ENCODE measurements at regions not wholly inside any gene's neighbourhood (a gene's known extent, or its start where the extent isn't known, plus 50 kb on each side); places are given as distances from the start of the nearest gene placed in this dataset.
A peak's percentile ranks its signal among the peaks of the same experiment; 100 is the strongest.

- TF ChIP-seq CTCF (IDR thresholded peaks at IDR 0.05): no peak
- Mint-ChIP-seq H3K4me1 (ENCODE audit: low read depth) (no peaks in the 10 kb centered on the region), H3K27me3 (ENCODE audit: low read depth) (no peaks in the 10 kb centered on the region), H3K4me3 (ENCODE audit: unreplicated experiment) (no peak overlapping the region), H3K36me3 (ENCODE audit: low read depth) (no peaks in the 10 kb centered on the region), H3K27ac (ENCODE audit: unreplicated experiment) (no peak overlapping the region), H3K9me3 (ENCODE audit: low read depth) (no peaks in the 10 kb centered on the region)
- DNase-seq (ENCODE audit: low spot score): no peak
Measured at GRCh38 chr10:62635127-62635526, 169.4 kb upstream of the ADO start.

GRCh38 chr10:62636825-62637248, 167.7 kb upstream of the ADO start:
- Mint-ChIP-seq H3K4me3 (ENCODE audit: unreplicated experiment) (no peak overlapping the region), H3K36me3 (ENCODE audit: low read depth) (no peaks in the 10 kb centered on the region), H3K27ac (ENCODE audit: unreplicated experiment) (no peak overlapping the region), H3K4me1 (ENCODE audit: low read depth) (no peaks in the 10 kb centered on the region), H3K27me3 (ENCODE audit: low read depth) (no peaks in the 10 kb centered on the region), H3K9me3 (ENCODE audit: low read depth) (no peaks in the 10 kb centered on the region)
- peak; percentile 29 for TF ChIP-seq CTCF (IDR thresholded peaks at IDR 0.05)
- DNase-seq (ENCODE audit: low spot score): no peak

DNA sequence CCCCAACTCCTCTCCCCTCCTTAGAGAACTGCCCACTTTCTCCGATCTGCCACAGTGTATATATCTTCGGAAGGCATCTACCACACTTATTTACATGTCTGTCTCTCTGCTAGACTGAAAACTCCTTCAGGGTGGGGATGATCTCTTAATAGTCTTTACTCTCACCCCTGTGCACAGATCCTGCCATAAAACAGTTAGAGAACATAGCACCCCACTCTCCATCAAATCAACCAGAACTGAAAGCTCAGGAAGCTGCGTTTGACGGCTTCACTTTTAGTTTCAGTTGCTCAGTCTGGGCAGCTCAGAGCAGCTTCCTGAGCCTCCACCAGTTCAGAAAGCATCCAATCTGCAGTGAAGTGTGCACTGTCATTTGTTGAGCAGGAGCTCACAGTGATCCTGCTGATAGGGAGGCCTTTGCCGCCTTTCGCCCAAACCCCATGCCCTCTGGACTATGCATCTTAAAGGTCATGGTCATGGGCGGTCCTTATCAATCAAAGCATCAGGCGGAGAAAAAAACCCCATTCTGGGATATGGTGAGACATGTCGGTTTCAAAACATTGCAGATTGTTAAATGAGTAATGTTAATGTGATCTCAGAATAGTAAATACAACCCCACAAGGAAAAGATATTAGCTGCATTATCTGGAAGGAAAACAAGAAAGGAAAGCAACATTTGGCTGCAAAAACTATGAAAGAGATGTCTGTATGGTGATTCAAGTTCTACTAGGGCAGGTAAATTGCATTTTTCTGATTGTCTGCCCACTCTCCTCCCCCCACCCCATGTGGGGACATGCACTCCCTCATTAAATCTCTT, 167.1 kb upstream of the ADO start:
- Mint-ChIP-seq H3K36me3 (ENCODE audit: low read depth) (no peaks in the 10 kb centered on the region), H3K4me3 (ENCODE audit: unreplicated experiment) (no peak overlapping the region), H3K4me1 (ENCODE audit: low read depth) (no peaks in the 10 kb centered on the region), H3K27me3 (ENCODE audit: low read depth) (no peaks in the 10 kb centered on the region), H3K9me3 (ENCODE audit: low read depth) (no peaks in the 10 kb centered on the region), H3K27ac (ENCODE audit: unreplicated experiment) (no peak overlapping the region)
- no peak for TF ChIP-seq CTCF (IDR thresholded peaks at IDR 0.05)
- no peak for DNase-seq (ENCODE audit: low spot score)

DNA sequence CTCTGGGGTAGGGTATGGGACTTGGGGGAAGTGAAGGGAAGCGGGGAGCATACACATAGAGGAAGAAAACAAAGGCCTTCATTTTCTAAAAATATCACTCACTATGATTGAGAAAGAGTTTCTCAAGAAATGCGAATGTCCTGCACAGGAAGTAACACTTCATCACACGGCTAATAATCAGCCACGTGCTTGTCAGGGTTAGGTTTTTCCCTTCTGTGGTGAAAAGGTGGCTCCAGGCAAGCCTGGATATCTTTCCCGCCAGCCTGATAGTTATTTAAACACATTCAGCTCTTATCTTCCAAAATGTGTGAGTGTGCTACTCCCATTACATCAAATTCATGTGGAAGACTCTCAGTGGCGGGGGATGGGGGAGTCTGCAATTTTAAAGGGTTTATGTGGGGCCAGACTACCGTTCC, 166.4 kb upstream of the ADO start:
- Mint-ChIP-seq H3K9me3 (ENCODE audit: low read depth) (no peaks in the 10 kb centered on the region), H3K27ac (ENCODE audit: unreplicated experiment) (no peak overlapping the region), H3K4me1 (ENCODE audit: low read depth) (no peaks in the 10 kb centered on the region), H3K27me3 (ENCODE audit: low read depth) (no peaks in the 10 kb centered on the region), H3K36me3 (ENCODE audit: low read depth) (no peaks in the 10 kb centered on the region), H3K4me3 (ENCODE audit: unreplicated experiment) (no peak overlapping the region)
- DNase-seq (ENCODE audit: low spot score): no peak
- TF ChIP-seq CTCF (IDR thresholded peaks at IDR 0.05): no peak

GRCh38 chr10:62639144-62639543, 165.4 kb upstream of the ADO start:
- no peaks in the 10 kb centered on the region for H3K36me3 Mint-ChIP-seq (ENCODE audit: low read depth)
- H3K27ac Mint-ChIP-seq (ENCODE audit: unreplicated experiment): no peak overlapping the region
- TF ChIP-seq CTCF (IDR thresholded peaks at IDR 0.05): no peak
- DNase-seq (ENCODE audit: low spot score): no peak
- no peak overlapping the region for H3K4me3 Mint-ChIP-seq (ENCODE audit: unreplicated experiment)
- H3K27me3 Mint-ChIP-seq (ENCODE audit: low read depth): no peaks in the 10 kb centered on the region
- H3K4me1 Mint-ChIP-seq (ENCODE audit: low read depth): no peaks in the 10 kb centered on the region
- no peaks in the 10 kb centered on the region for H3K9me3 Mint-ChIP-seq (ENCODE audit: low read depth)
